CD4-positive, alpha-beta T cell treated with Interleukin-15 for 1 hour (primary cell): ENCODE measurements at regions not wholly inside any gene's neighbourhood (a gene's known extent, or its start where the extent isn't known, plus 50 kb on each side); places are given as distances from the start of the nearest gene placed in this dataset.
"Not testable (repeated sequence)": the region's sequence is repeated elsewhere in the genome, so short reads cannot be mapped to it uniquely, and the experiment has no call there.

Experiments
- DNase-seq: peaks from one replicate; pipeline ENCODE4 v3.0.0-alpha.2; 2020

- not testable (repeated sequence) for DNase-seq
Measured at GRCh38 chr20:52424357-52424942, 232.9 kb upstream of the ZFP64 start.

- DNase-seq: not testable (repeated sequence)
Measured at GRCh38 chr20:52423536-52424140, 232.1 kb upstream of the ZFP64 start.

DNA sequence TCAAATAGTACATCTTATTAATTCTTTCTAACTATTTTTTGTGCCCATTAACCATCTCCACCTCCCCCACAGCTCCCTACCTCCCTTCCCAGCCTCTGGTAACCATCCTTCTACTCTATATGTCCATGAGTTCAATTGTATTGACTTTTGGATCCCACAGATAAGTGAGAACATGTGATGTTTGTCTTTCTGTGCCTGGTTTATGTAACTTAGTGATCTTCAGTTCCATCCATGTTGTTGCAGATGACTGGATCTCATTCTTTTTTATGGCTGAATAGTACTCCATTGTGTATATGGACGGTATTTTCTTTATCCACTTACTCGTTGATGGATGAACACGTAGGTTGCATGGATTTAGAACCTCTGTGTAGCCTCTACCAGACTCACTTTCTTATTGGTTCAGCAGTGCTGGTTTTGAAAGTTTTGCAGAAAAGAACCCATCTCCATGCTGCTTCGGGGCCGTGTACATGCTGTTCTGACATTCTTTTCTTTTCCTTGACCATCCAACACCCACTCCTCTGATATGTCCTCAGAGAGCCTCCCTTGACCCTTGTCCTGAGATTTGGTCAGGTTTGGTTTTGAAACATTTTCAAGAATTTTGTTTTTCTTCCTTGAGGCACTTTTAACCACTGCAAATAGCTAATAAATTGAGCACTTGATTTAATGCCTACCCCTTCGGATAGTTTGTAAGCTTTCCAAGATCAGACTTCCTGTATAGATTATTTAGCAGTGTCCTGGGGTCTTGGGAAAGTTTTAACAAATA, 231.2 kb upstream of the ZFP64 start:
- DNase-seq: no peak

DNA sequence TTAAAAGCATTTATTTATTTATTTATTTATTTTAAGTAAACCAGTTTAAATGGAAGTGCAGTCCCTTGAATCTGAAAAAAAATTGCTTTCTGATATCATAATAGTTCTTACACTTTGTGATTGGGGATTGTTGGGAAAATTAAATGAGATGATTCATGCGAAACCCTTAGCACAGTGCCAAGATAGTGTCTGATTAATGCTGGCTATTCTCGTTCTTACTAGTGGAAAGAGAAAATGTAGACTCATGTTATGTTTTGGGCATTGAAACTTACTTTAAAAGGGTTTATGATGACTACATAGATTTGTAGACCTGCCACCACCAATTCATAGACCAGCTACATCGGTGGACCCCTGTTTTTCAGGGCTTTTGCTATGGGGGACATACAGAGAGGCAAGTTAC, 229.2 kb upstream of the ZFP64 start:
- DNase-seq: no peak

- DNase-seq: no peak
Measured at GRCh38 chr20:52419205-52419604, 227.6 kb upstream of the ZFP64 start.

DNA sequence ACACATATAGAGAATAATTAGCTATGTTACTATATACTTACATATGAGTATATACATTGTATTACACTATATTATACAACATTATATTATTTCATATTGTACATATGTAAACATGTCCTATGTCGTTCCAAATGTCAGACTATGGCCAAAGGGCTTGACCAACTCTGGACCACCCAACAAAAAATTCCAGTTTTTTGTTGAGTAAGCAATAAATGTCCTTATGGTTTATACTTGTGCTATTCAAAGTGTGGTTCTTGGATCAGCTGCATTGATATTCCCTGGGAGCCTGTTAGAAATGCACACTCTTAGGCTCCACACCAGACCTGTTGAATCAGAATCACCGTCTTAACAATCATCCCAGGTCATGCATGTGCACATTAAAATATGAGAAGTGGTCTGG, 225.4 kb upstream of the ZFP64 start:
- DNase-seq: no peak

DNA sequence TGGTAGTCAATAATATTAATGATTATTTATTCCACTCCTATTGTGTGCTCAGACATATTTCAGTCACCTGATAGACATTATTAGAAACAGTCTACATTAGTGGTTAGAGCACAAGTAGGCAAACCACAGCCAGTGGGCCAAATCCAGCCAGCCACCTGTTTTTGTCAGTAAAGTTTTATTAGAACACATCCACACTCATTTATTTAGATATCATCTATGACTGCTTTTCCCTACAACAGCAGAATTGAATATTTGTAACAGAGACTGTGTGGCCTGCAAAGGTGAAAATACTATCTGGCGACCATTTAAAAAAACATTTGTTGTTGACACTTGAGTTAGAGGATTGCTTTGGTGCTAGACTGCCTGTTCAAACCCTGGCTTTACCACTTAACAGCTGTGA, 220.0 kb upstream of the ZFP64 start:
- DNase-seq: no peak

- DNase-seq: no peak
Measured at GRCh38 chr20:52410731-52411234, 219.2 kb upstream of the ZFP64 start.

GRCh38 chr20:52410182-52410647, 218.6 kb upstream of the ZFP64 start:
- DNase-seq: peak; percentile 78

DNA sequence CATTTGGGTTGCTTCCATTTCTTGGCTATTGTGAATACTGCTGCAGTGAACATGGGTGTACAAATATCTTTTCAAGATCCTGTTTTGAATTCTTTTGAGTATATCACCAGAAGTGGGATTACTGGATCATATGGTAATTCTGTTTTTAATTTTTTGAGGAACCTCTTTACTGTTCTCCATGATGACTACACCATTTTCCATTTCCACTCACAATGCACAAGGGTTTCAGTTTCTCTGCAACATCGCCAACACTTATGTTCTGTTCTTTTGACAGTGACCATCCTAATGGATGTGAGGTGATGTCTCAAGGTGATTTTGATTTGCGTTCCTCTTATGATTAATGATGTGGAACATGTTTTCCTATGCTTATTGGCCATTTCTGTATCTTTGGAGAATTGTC, 214.4 kb upstream of the ZFP64 start:
- no peak for DNase-seq

GRCh38 chr20:52405417-52405816, 213.8 kb upstream of the ZFP64 start:
- DNase-seq: no peak

- DNase-seq: no peak
Measured at GRCh38 chr20:52404671-52405070, 213.1 kb upstream of the ZFP64 start.

- DNase-seq: no peak
Measured at GRCh38 chr20:52402950-52403349, 211.4 kb upstream of the ZFP64 start.

- no peak for DNase-seq
Measured at GRCh38 chr20:52402514-52402913, 210.9 kb upstream of the ZFP64 start.

DNA sequence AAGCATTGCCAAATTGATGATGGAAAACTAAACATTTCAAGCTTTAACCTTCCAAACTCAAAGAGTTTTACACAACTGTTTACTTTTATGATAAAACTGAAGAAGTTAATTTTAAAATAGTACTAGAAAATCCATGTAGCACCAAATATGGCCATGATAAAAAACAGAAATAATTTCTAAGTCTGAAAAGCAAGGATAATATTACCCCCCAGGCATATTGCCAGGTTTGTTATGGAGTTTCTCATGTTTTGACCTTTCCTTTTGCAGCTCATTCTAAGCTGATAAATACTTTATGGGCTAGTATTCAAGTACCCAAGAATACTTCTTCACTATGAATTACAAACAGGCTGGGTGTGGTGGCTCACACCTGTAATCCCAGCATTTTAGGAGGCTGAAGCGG, 209.9 kb upstream of the ZFP64 start:
- no peak for DNase-seq

- no peak for DNase-seq
Measured at GRCh38 chr20:52399352-52399751, 207.8 kb upstream of the ZFP64 start.

DNA sequence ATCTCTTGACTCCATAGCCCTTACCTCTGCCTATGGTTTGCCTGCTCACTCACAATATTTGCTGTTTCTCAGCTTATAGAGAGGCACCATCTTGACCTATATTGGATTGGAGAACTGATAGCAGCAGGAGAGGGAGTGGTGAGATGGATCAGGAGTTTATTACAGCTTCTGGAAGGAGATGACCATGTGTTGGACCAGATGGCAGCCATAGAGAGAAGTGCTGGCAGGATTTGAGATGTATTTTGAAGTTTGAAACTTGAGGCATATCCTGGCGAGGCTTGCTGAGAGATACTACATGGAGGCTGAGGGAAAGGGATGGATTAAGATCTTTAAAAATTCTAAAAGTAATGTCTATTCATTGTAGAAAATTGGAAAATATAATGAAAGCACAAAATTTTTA, 198.0 kb upstream of the ZFP64 start:
- no peak for DNase-seq

DNA sequence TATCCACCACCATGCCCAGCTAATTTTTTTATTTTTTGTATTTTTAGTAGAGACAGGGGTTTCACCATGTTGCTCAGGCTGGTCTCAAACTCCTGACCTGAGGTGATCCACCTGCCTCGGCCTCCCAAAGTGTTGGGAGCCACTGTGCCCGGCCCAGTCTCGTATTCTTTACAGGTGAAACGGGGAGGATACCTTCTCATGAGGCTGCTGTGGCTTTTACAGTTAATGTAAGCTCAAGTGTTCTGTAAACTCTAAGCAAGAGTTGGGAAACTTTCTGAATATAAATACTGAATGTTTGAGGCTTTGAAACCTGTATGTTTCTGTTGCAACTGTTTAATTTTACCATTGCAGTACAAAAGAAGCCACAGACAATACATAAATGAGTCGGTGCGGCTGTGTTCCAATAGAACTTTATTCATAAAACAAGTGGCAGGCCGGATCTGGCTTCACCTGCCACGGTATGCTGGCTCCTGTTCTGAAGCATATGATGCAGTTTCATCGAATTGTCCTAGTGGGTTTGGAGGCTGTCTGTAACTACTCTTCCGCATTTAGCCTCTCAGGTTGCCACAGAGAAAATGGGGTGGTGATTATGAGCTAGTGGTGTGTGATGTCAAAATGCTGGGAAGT, 192.5 kb upstream of the ZFP64 start:
- DNase-seq: no peak

DNA sequence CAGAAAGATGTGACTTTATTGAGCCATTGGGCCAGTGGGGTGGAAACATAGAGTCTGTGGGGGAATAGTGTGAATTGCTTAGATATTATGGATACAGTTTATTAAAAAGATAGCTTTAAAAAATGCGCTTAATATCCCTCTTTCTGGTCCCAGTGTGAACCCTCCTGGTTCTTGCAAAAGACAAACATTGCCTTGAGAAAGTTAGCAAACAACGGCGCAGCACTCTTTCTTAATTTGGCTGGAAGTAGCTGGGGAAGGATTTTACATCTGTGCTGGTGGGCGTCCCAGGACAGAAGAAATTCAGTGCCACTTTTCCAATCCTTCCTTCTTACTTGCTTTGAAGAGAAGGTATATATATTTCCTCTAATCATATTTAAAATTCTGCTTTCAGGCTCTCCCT, 191.4 kb upstream of the ZFP64 start:
- no peak for DNase-seq

- DNase-seq: no peak
Measured at GRCh38 chr20:52379723-52380336, 188.3 kb upstream of the ZFP64 start.

DNA sequence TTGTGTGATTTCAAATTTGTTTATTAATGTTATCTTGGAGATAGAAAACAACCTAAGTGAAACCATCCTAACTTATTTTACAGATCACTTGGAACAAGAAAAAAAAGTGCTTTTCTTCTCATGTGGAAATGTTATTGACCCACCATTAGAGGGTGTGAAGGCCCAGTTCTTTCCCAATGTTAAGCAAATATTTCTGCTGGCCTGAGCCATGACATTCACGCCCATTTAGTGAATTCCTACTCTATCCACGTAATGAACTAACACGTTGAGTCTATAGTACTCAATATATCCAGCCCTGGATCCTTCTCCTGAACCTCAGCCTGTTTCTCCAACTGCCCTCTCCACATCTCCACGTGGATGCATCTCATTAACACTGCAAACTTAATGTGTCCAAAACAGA, 180.6 kb upstream of the ZFP64 start:
- DNase-seq: no peak

GRCh38 chr20:52365688-52366087, 174.1 kb upstream of the ZFP64 start:
- no peak for DNase-seq

DNA sequence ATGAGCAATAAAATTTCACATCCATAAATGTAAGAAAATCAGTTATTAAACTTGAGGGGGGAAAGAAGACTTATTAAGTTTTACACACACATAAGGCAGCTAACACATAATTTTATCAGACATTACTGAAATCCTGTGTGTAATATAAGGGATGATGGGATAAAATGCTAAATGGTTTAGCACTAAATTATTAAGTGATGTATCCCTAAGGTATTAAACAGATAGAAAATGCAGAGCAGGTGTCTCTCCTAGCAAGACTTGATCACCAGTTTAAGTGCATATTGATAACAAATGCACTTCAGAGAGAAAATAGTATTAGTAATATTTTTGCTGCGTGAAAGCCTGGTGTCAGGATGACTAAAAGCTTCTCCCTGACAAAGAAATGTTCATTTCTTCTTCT, 172.8 kb upstream of the ZFP64 start:
- DNase-seq: no peak
